ENCODE measurements at regions not wholly inside any gene's neighbourhood (a gene's known extent, or its start where the extent isn't known, plus 50 kb on each side); places are given as distances from the start of the nearest gene placed in this dataset.

- TF ChIP-seq CTCF (IDR thresholded peaks at IDR 0.05) = no peak
- no peak for TF ChIP-seq POLR2A (IDR thresholded peaks at IDR 0.05)
Measured at GRCh38 chr5:115419846-115420585, 123.6 kb upstream of the CCDC112 start.

All from body of pancreas (tissue), 4 donors.